ENCODE measurements at regions not wholly inside any gene's neighbourhood (a gene's known extent, or its start where the extent isn't known, plus 50 kb on each side); places are given as distances from the start of the nearest gene placed in this dataset.

- Histone ChIP-seq H3K9me3 (no peaks in the 10 kb centered on the region), H3K4me1 (no peaks in the 10 kb centered on the region), H3K4me3 (no peak overlapping the region), H3K36me3 (no peaks in the 10 kb centered on the region), H3K27me3 (no peaks in the 10 kb centered on the region), H3K27ac (no peak overlapping the region)
- 46% methylated on average over 2 of the region's 3 CpGs for WGBS (ENCODE audit: insufficient coverage, low coverage, low lambda C conversion rate, missing lambda C conversion rate)
- no peak for ATAC-seq
- no peak for DNase-seq
- intact Hi-C loops (cut with DNase I) = no loop called here
- TF ChIP-seq POLR2A (IDR thresholded peaks at IDR 0.05) (no peak), CTCF (IDR thresholded peaks at IDR 0.05) (no peak)
Measured at GRCh38 chr10:56508562-56508961, 147.5 kb upstream of the ZWINT start.

- WGBS (ENCODE audit: insufficient coverage, low coverage, low lambda C conversion rate, missing lambda C conversion rate) = 55% methylated on average over 3 of the region's 3 CpGs
- Histone ChIP-seq H3K27ac (no peak overlapping the region), H3K36me3 (no peaks in the 10 kb centered on the region), H3K9me3 (no peaks in the 10 kb centered on the region), H3K4me3 (no peak overlapping the region), H3K4me1 (no peaks in the 10 kb centered on the region), H3K27me3 (no peaks in the 10 kb centered on the region)
- intact Hi-C loops (cut with DNase I) = no loop called here
- no peak for DNase-seq
- no peak for TF ChIP-seq POLR2A (IDR thresholded peaks at IDR 0.05)
- no peak for TF ChIP-seq CTCF (IDR thresholded peaks at IDR 0.05)
- no peak for ATAC-seq
Measured at GRCh38 chr10:56507033-56507432, 146.0 kb upstream of the ZWINT start.

GRCh38 chr10:56505555-56505954, 144.5 kb upstream of the ZWINT start:
- H3K27me3 ChIP-seq = no peaks in the 10 kb centered on the region
- DNase-seq (no peak), ATAC-seq (no peak)
- TF ChIP-seq CTCF (IDR thresholded peaks at IDR 0.05) (no peak), POLR2A (IDR thresholded peaks at IDR 0.05) (no peak)
- no peaks in the 10 kb centered on the region for H3K4me1 ChIP-seq
- intact Hi-C loops (cut with DNase I) = no loop called here
- no peaks in the 10 kb centered on the region for H3K9me3 ChIP-seq
- no peaks in the 10 kb centered on the region for H3K36me3 ChIP-seq
- no peak overlapping the region for H3K27ac ChIP-seq
- no peak overlapping the region for H3K4me3 ChIP-seq
- 65% methylated on average over 3 of the region's 3 CpGs for WGBS (ENCODE audit: insufficient coverage, low coverage, low lambda C conversion rate, missing lambda C conversion rate)

- TF ChIP-seq POLR2A (IDR thresholded peaks at IDR 0.05) (no peak), CTCF (IDR thresholded peaks at IDR 0.05) (no peak)
- 48% methylated on average over 2 of the region's 2 CpGs for WGBS (ENCODE audit: insufficient coverage, low coverage, low lambda C conversion rate, missing lambda C conversion rate)
- H3K27me3 ChIP-seq = no peaks in the 10 kb centered on the region
- no peak overlapping the region for H3K4me3 ChIP-seq
- no peaks in the 10 kb centered on the region for H3K36me3 ChIP-seq
- no peaks in the 10 kb centered on the region for H3K9me3 ChIP-seq
- no peak overlapping the region for H3K27ac ChIP-seq
- intact Hi-C loops (cut with DNase I) = no loop called here
- no peaks in the 10 kb centered on the region for H3K4me1 ChIP-seq
- DNase-seq (no peak), ATAC-seq (no peak)
Measured at GRCh38 chr10:56496186-56496486, 135.1 kb upstream of the ZWINT start.

- Histone ChIP-seq H3K27me3 (no peaks in the 10 kb centered on the region), H3K36me3 (no peaks in the 10 kb centered on the region), H3K4me1 (no peaks in the 10 kb centered on the region), H3K27ac (no peak overlapping the region), H3K4me3 (no peak overlapping the region), H3K9me3 (peaks cover 0 to 4% (median 0%) of the 10 kb centered on the region in 4 donors)
- ATAC-seq = no peak
- intact Hi-C loops (cut with DNase I) = no loop called here
- WGBS (ENCODE audit: insufficient coverage, low coverage, low lambda C conversion rate, missing lambda C conversion rate) = 40% methylated on average over 1 of the region's 3 CpGs
- DNase-seq = no peak
- TF ChIP-seq CTCF (IDR thresholded peaks at IDR 0.05) = no peak
- TF ChIP-seq POLR2A (IDR thresholded peaks at IDR 0.05) = no peak
Measured at GRCh38 chr10:56487746-56488145, 126.7 kb upstream of the ZWINT start.
